ENCODE measurements at regions not wholly inside any gene's neighbourhood (a gene's known extent, or its start where the extent isn't known, plus 50 kb on each side); places are given as distances from the start of the nearest gene placed in this dataset.

DNA sequence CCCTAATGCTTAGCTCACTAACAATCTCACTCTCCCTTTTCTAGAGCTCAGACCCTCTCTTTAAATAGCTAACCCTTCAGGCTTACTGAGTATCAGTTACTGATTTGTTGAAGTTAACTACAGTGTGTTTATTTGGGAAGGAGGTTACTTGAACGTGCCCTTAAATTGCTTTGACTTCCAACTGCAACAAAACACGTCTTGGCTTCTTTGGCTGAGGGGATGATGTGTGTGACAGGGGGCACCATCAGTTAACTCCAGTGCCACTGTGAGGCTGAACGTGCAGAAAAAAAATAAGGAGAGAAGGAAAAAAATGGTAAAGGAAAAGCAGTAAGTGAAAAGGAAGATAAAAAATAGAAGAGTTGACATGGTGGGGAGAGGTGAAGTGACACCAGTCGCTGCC lies 75.1 kb upstream of the NRIP1 start:
- TF ChIP-seq, protein P1, sequence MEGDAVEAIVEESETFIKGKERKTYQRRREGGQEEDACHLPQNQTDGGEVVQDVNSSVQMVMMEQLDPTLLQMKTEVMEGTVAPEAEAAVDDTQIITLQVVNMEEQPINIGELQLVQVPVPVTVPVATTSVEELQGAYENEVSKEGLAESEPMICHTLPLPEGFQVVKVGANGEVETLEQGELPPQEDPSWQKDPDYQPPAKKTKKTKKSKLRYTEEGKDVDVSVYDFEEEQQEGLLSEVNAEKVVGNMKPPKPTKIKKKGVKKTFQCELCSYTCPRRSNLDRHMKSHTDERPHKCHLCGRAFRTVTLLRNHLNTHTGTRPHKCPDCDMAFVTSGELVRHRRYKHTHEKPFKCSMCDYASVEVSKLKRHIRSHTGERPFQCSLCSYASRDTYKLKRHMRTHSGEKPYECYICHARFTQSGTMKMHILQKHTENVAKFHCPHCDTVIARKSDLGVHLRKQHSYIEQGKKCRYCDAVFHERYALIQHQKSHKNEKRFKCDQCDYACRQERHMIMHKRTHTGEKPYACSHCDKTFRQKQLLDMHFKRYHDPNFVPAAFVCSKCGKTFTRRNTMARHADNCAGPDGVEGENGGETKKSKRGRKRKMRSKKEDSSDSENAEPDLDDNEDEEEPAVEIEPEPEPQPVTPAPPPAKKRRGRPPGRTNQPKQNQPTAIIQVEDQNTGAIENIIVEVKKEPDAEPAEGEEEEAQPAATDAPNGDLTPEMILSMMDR (IDR thresholded peaks at IDR 0.05) = no peak
- TF ChIP-seq POLR2A (IDR thresholded peaks at IDR 0.05) = no peak
